Upper lobe of left lung (tissue), 6 donors: ENCODE measurements at regions not wholly inside any gene's neighbourhood (a gene's known extent, or its start where the extent isn't known, plus 50 kb on each side); places are given as distances from the start of the nearest gene placed in this dataset.

Source experiments
- ATAC-seq, 2 donors: fragments of 200-7000 bp; cut with Tn5 transposase; one replicate each; pipeline ENCODE4 v1.9.1; 2022; ENCODE audit warnings: mild to moderate bottlenecking in 2 of 2, moderate library complexity in 2 of 2; ENCODE audit not compliant: low FRiP score in 2 of 2
- DNase-seq, 2 donors: peaks; one replicate each; pipeline ENCODE4 v3.0.0-alpha.2; 2019 to 2020
- H3K27ac ChIP-seq, 4 donors: fragments of 200-600 bp; sonication (generic); one replicate each; pipeline ENCODE4 v1.5.1; 2016 to 2019
- H3K27me3 ChIP-seq, 4 donors: fragments of 200-600 bp; sonication (generic); one replicate each; pipeline ENCODE4 v1.5.1; 2017 to 2019
- H3K36me3 ChIP-seq, 4 donors: fragments of 200-600 bp; sonication (generic); one replicate each; pipeline ENCODE4 v1.5.1; 2016 to 2019
- H3K4me1 ChIP-seq, 4 donors: fragments of 200-600 bp; sonication (generic); one replicate each; pipeline ENCODE4 v1.5.1; 2018 to 2019
- H3K4me3 ChIP-seq, 4 donors: fragments of 200-600 bp; sonication (generic); one replicate each; pipeline ENCODE4 v1.5.1; 2017 to 2019; ENCODE audit warnings: mild to moderate bottlenecking in 2 of 4, moderate library complexity in 1 of 4
- H3K9me3 ChIP-seq, 4 donors: fragments of 200-600 bp; sonication (generic); one replicate each; pipeline ENCODE4 v1.5.1; 2018 to 2019
- CTCF ChIP-seq, 6 experiments: fragments of 450-650 bp in 4 of 6; fragments of 200-600 bp in 2 of 6; sonication (generic) in 2 of 6; IDR thresholded peaks; one replicate each; pipeline ENCODE4 v1.5.1; 2016 to 2019; ENCODE audit warnings: antibody characterized with exemption in 6 of 6
- EP300 ChIP-seq, 4 donors: sonication (generic); formaldehyde crosslinking; IDR thresholded peaks; one replicate each; pipeline ENCODE4 v1.5.1; 2017; ENCODE audit warnings: antibody characterized with exemption in 4 of 4, control low read depth in 2 of 4
- POLR2A ChIP-seq, 4 donors: fragments of 450-650 bp; IDR thresholded peaks; one replicate each; pipeline ENCODE4 v1.5.1; 2016 to 2017; ENCODE audit warnings: antibody characterized with exemption in 4 of 4, mild to moderate bottlenecking in 2 of 4
- POLR2AphosphoS5 ChIP-seq, 2 donors: sonication (generic); formaldehyde crosslinking; IDR thresholded peaks; one replicate each; pipeline ENCODE4 v1.5.1; 2017; ENCODE audit warnings: antibody characterized with exemption in 2 of 2
- WGBS, 2 donors: methylation state at CpG; one replicate each; pipeline ENCODE4 v1.1.5; 2017 to 2018; 5-methylcytosine and 5-hydroxymethylcytosine counted together
- donor health status: DM: no; HTN: no; CAD: no; lungs with moderate emphysema.
- donor health status: DM: no; HTN: yes; CAD: no; lungs with severe emphysema.

GRCh38 chr12:42766754-42767153 lies 177.2 kb upstream of the PRICKLE1 start:
- Histone ChIP-seq H3K27me3 (no peaks in the 10 kb centered on the region), H3K4me3 (no peak overlapping the region), H3K36me3 (no peaks in the 10 kb centered on the region), H3K9me3 (peaks cover 0 to under 1% (median 0%) of the 10 kb centered on the region in 4 donors), H3K27ac (no peak overlapping the region), H3K4me1 (no peaks in the 10 kb centered on the region)
- ATAC-seq (no peak), DNase-seq (no peak)
- WGBS, 2 donors: 90 to 91% methylated on average over 4 of the region's 4 CpGs
- TF ChIP-seq CTCF (IDR thresholded peaks at IDR 0.05): no peak
- TF ChIP-seq POLR2A (IDR thresholded peaks at IDR 0.05): no peak

- no peaks in the 10 kb centered on the region for H3K27me3 ChIP-seq
- no peak for TF ChIP-seq EP300 (IDR thresholded peaks at IDR 0.05)
- no peak for TF ChIP-seq POLR2AphosphoS5 (IDR thresholded peaks at IDR 0.05)
- no peak for TF ChIP-seq CTCF (IDR thresholded peaks at IDR 0.05)
- TF ChIP-seq POLR2A (IDR thresholded peaks at IDR 0.05): no peak
- no peaks in the 10 kb centered on the region for H3K36me3 ChIP-seq
- H3K4me1 ChIP-seq: no peaks in the 10 kb centered on the region
- whole genome bisulfite sequencing, 2 donors: 89% methylated on average over 3 of the region's 3 CpGs
- H3K9me3 ChIP-seq: no peaks in the 10 kb centered on the region
- no peak overlapping the region for H3K27ac ChIP-seq
- no peak for DNase-seq
- no peak for ATAC-seq
- H3K4me3 ChIP-seq: no peak overlapping the region
Measured at GRCh38 chr12:42766026-42766425, 176.5 kb upstream of the PRICKLE1 start.

GRCh38 chr12:42763682-42764081 lies 174.1 kb upstream of the PRICKLE1 start:
- ATAC-seq (no peak), DNase-seq (no peak)
- no peaks in the 10 kb centered on the region for H3K36me3 ChIP-seq
- TF ChIP-seq CTCF (IDR thresholded peaks at IDR 0.05) (no peak), EP300 (IDR thresholded peaks at IDR 0.05) (no peak), POLR2AphosphoS5 (IDR thresholded peaks at IDR 0.05) (no peak)
- no peaks in the 10 kb centered on the region for H3K9me3 ChIP-seq
- H3K4me1 ChIP-seq: peaks cover 0 to 11% (median 4%) of the 10 kb centered on the region in 4 donors
- no peak overlapping the region for H3K27ac ChIP-seq
- no peaks in the 10 kb centered on the region for H3K27me3 ChIP-seq
- 85 to 93% methylated on average over 4 of the region's 4 CpGs for WGBS, 2 donors
- no peak overlapping the region for H3K4me3 ChIP-seq

- WGBS, 2 donors: 29 to 32% methylated on average over 1 of the region's 1 CpG
- Histone ChIP-seq H3K36me3 (no peaks in the 10 kb centered on the region), H3K27ac (no peak overlapping the region), H3K9me3 (no peaks in the 10 kb centered on the region), H3K4me3 (no peak overlapping the region), H3K27me3 (no peaks in the 10 kb centered on the region), H3K4me1 (peaks cover 0 to 11% (median 4%) of the 10 kb centered on the region in 4 donors)
- DNase-seq (no peak), ATAC-seq (no peak)
- TF ChIP-seq POLR2AphosphoS5 (IDR thresholded peaks at IDR 0.05) (no peak), CTCF (IDR thresholded peaks at IDR 0.05) (no peak)
Measured at GRCh38 chr12:42762395-42762925, 172.9 kb upstream of the PRICKLE1 start.

GRCh38 chr12:42761601-42762350 lies 172.2 kb upstream of the PRICKLE1 start:
- Histone ChIP-seq H3K27ac (no peak overlapping the region), H3K27me3 (no peaks in the 10 kb centered on the region), H3K4me1 (peaks cover 0 to 11% (median 4%) of the 10 kb centered on the region in 4 donors), H3K4me3 (no peak overlapping the region), H3K36me3 (no peaks in the 10 kb centered on the region), H3K9me3 (no peaks in the 10 kb centered on the region)
- ATAC-seq: peak in 1 of 2 donors; percentile 36
- WGBS, 2 donors: 78 to 82% methylated on average over 4 of the region's 4 CpGs
- no peak for DNase-seq
- no peak for TF ChIP-seq CTCF (IDR thresholded peaks at IDR 0.05)
- TF ChIP-seq POLR2AphosphoS5 (IDR thresholded peaks at IDR 0.05): no peak
- no peak for TF ChIP-seq EP300 (IDR thresholded peaks at IDR 0.05)
- no peak for TF ChIP-seq POLR2A (IDR thresholded peaks at IDR 0.05)
